Cardiac fibroblast (primary cell): ENCODE measurements at regions not wholly inside any gene's neighbourhood (a gene's known extent, or its start where the extent isn't known, plus 50 kb on each side); places are given as distances from the start of the nearest gene placed in this dataset.
"Not testable (repeated sequence)": the region's sequence is repeated elsewhere in the genome, so short reads cannot be mapped to it uniquely, and the experiment has no call there.

Source experiments
- DNase-seq, 2 donors: peaks; one replicate each; pipeline versions ENCODE4 v3.0.0 to v3.0.0-alpha.2; 2010; ENCODE audit warnings: low read depth in 2 of 2
- H3K4me3 ChIP-seq, 2 donors: replicated peaks in 1 of 2; 1 replicate in 1 of 2; 2 replicates in 1 of 2; pipeline ENCODE4 v1.5.1; 2011; ENCODE audit warnings: low read depth in 2 of 2, low read length in 2 of 2, mild to moderate bottlenecking in 2 of 2, moderate library complexity in 1 of 2
- CTCF ChIP-seq: IDR thresholded peaks from one replicate; pipeline ENCODE4 v1.5.1; 2011; ENCODE audit warnings: low read depth, mild to moderate bottlenecking, low read length, inconsistent platforms

- not testable (repeated sequence) for DNase-seq, H3K4me3 ChIP-seq
Observed at GRCh38 chr10:59975918-59976317, 69.6 kb upstream of the CCDC6 start.

- DNase-seq, result peak; percentile 44 to 66
- no peak overlapping the region for H3K4me3 ChIP-seq
- no peak for TF ChIP-seq CTCF
Observed at GRCh38 chr10:59971915-59972314, 65.6 kb upstream of the CCDC6 start.

- DNase-seq, result no peak
- TF ChIP-seq CTCF, result no peak
Observed at GRCh38 chr10:59970396-59971368, 64.3 kb upstream of the CCDC6 start.

GRCh38 chr10:59968705-59969104 lies 62.3 kb upstream of the CCDC6 start:
- TF ChIP-seq CTCF, result no peak
- no peak overlapping the region for H3K4me3 ChIP-seq
- no peak for DNase-seq

More at GRCh38 chr10:59970396-59971368, 64.3 kb upstream of the CCDC6 start:
- no peak overlapping the region for H3K4me3 ChIP-seq

GRCh38 chr10:59967079-59967478 lies 60.7 kb upstream of the CCDC6 start:
- no peak for DNase-seq
- no peak for TF ChIP-seq CTCF
- no peak overlapping the region for H3K4me3 ChIP-seq

GRCh38 chr10:59965899-59966650 lies 59.7 kb upstream of the CCDC6 start:
- no peak for DNase-seq
- no peak overlapping the region for H3K4me3 ChIP-seq
- TF ChIP-seq CTCF, result no peak

GRCh38 chr10:59962756-59963155 lies 56.4 kb upstream of the CCDC6 start:
- DNase-seq, result no peak
- H3K4me3 ChIP-seq, result no peak overlapping the region
- no peak for TF ChIP-seq CTCF
